A673 (cell line): ENCODE measurements at regions not wholly inside any gene's neighbourhood (a gene's known extent, or its start where the extent isn't known, plus 50 kb on each side); places are given as distances from the start of the nearest gene placed in this dataset.

ENCODE experiments used
- EZH2 ChIP-seq: fragments of 200-600 bp; sonication (generic); IDR thresholded peaks from 2 replicates; pipeline ENCODE4 v1.6.1; 2017; ENCODE audit warnings: borderline replicate concordance, low read depth, mild to moderate bottlenecking, mixed read lengths, antibody characterized with exemption, low read length; ENCODE audit not compliant: poor library complexity, severe bottlenecking
- TF ChIP-seq, protein P1 (sequence below): fragments of 300-800, 200-600 bp; sonication (generic); conservative IDR thresholded peaks from 2 replicates; pipeline ENCODE4 v1.5.1; 2017; ENCODE audit warnings: low read depth, mild to moderate bottlenecking, antibody characterized with exemption, low read length, moderate library complexity, mixed read lengths

DNA sequence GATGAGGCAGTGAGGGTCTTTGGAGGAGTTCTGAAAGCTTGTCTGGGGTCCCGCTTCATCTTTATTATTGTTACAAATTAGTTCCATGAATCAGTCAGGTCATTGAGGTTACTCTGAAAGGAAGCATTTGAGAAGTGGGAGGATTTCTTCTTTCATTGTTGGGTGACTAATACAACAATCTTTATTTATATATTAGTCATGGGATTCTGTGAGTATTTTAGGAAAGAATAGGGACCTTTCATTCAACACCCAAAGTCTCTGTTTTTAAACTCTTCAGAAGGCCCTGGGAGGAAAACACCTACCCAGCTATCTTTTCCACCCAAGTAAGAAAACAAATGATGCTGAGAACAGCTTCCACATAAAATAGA lies 98.3 kb downstream of the SOD2 start:
- TF ChIP-seq, protein P1, sequence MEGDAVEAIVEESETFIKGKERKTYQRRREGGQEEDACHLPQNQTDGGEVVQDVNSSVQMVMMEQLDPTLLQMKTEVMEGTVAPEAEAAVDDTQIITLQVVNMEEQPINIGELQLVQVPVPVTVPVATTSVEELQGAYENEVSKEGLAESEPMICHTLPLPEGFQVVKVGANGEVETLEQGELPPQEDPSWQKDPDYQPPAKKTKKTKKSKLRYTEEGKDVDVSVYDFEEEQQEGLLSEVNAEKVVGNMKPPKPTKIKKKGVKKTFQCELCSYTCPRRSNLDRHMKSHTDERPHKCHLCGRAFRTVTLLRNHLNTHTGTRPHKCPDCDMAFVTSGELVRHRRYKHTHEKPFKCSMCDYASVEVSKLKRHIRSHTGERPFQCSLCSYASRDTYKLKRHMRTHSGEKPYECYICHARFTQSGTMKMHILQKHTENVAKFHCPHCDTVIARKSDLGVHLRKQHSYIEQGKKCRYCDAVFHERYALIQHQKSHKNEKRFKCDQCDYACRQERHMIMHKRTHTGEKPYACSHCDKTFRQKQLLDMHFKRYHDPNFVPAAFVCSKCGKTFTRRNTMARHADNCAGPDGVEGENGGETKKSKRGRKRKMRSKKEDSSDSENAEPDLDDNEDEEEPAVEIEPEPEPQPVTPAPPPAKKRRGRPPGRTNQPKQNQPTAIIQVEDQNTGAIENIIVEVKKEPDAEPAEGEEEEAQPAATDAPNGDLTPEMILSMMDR: no peak
- TF ChIP-seq EZH2: no peak
